Thymus (tissue), 11 donors: ENCODE measurements at regions not wholly inside any gene's neighbourhood (a gene's known extent, or its start where the extent isn't known, plus 50 kb on each side); places are given as distances from the start of the nearest gene placed in this dataset.

Source experiments
- DNase-seq, 9 donors: peaks; one replicate each; pipeline ENCODE4 v3.0.0-alpha.2; 2013; ENCODE audit warnings: low spot score in 9 of 9, low read depth in 6 of 9, missing footprints in 1 of 9
- H3K27ac ChIP-seq, 2 donors: one replicate each; pipeline ENCODE4 v1.5.1; 2013; ENCODE audit warnings: control low read depth in 1 of 2, low read depth in 1 of 2, low read length in 1 of 2, mild to moderate bottlenecking in 1 of 2, moderate library complexity in 1 of 2
- H3K27me3 ChIP-seq, 2 donors: one replicate each; pipeline ENCODE4 v1.5.1; 2013; ENCODE audit warnings: low read length in 1 of 2; ENCODE audit not compliant: control insufficient read depth in 2 of 2, insufficient read depth in 1 of 2
- H3K36me3 ChIP-seq, 2 donors: one replicate each; pipeline ENCODE4 v1.5.1; 2013; ENCODE audit warnings: low read length in 1 of 2, mild to moderate bottlenecking in 1 of 2, moderate library complexity in 1 of 2; ENCODE audit not compliant: control insufficient read depth in 2 of 2, insufficient read depth in 2 of 2
- H3K4me1 ChIP-seq, 2 donors: one replicate each; pipeline ENCODE4 v1.5.1; 2013; ENCODE audit warnings: low read length in 2 of 2; ENCODE audit not compliant: control insufficient read depth in 2 of 2, insufficient read depth in 2 of 2
- H3K4me3 ChIP-seq, 2 donors: one replicate each; pipeline ENCODE4 v1.5.1; 2013; ENCODE audit warnings: low read length in 2 of 2, control low read depth in 1 of 2, mild to moderate bottlenecking in 1 of 2
- H3K9me3 ChIP-seq, 2 donors: one replicate each; pipeline ENCODE4 v1.5.1; 2013; ENCODE audit warnings: low read length in 1 of 2, mild to moderate bottlenecking in 1 of 2; ENCODE audit not compliant: control insufficient read depth in 2 of 2, insufficient read depth in 1 of 2
- WGBS: extraction: QIAGEN DNeasy Blood & Tissue Kit; methylation state at CpG from one replicate; pipeline ENCODE4 v1.1.7; 2013; 5-methylcytosine and 5-hydroxymethylcytosine counted together
- donor health status: healthy.

DNA sequence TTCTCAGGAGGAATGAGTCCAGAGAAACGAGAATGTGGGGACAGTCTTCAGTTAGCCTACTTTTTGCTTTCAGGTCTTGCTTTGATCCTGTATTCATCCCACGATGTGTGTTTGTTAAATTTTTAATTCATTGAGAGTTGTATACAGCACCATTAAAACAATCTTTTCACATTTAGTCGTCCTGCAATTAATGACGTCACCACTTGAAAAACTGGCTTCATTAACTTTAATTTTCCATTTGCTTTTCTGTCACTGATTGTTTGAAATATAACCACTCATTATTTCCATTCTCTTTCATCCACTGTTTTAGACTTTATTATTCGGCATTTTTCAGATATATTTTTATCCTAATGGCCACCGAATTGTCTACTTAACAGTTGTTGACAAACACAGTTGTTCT, 146.9 kb downstream of the TFEC start:
- Histone ChIP-seq H3K4me3 (no peak overlapping the region), H3K27me3 (no peaks in the 10 kb centered on the region), H3K27ac (no peak overlapping the region), H3K9me3 (no peaks in the 10 kb centered on the region), H3K36me3 (no peaks in the 10 kb centered on the region), H3K4me1 (no peaks in the 10 kb centered on the region)
- WGBS, result 95% methylated on average over 6 of the region's 6 CpGs
- DNase-seq, result no peak

DNA sequence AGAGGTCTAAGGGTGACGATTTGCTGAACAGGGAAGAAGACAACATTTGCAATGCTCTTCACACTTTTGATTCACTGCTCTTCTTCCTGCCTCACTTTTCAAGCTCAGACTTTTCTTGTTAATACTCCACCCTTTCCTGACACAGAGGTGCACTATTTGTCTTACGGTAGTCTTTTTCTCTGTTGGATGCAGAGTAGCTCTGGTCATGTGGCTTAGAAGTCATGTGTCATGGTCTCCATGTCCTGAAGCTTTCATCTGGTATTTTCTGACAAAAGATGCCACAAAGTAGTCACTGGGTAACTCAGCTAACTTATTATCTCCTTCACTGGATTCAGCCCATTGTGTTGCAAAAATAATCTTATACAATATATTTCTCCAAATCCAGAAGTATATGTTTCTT, 149.1 kb downstream of the TFEC start:
- no peaks in the 10 kb centered on the region for H3K27me3 ChIP-seq
- H3K4me1 ChIP-seq, result no peaks in the 10 kb centered on the region
- DNase-seq, result no peak
- H3K36me3 ChIP-seq, result no peaks in the 10 kb centered on the region
- H3K4me3 ChIP-seq, result no peak overlapping the region
- 98% methylated on average over 2 of the region's 2 CpGs for WGBS
- H3K9me3 ChIP-seq, result no peaks in the 10 kb centered on the region
- no peak overlapping the region for H3K27ac ChIP-seq

DNA sequence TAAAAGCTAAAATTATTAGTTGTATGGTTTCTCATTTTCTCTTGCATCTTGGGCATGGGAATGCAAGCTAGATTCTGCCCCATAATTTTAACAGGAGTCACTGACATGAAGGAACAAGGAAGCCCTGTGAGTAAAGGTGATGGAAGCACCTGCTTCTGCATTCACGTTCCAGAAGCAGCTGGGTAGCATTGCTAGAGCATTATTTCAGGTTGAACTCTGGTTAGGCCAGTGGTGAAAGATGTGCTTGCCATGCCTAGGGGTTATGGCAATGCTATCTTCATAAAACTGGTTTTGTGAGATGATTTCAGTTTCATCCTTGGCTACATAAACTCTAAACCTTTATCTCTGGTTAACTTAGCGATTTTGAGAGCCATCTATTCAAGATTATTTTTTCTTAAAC, 151.4 kb downstream of the TFEC start:
- no peaks in the 10 kb centered on the region for H3K36me3 ChIP-seq
- H3K4me3 ChIP-seq, result no peak overlapping the region
- no peak overlapping the region for H3K27ac ChIP-seq
- no peak for DNase-seq
- H3K27me3 ChIP-seq, result no peaks in the 10 kb centered on the region
- H3K9me3 ChIP-seq, result no peaks in the 10 kb centered on the region
- 91% methylated on average over 2 of the region's 2 CpGs for WGBS
- H3K4me1 ChIP-seq, result no peaks in the 10 kb centered on the region

DNA sequence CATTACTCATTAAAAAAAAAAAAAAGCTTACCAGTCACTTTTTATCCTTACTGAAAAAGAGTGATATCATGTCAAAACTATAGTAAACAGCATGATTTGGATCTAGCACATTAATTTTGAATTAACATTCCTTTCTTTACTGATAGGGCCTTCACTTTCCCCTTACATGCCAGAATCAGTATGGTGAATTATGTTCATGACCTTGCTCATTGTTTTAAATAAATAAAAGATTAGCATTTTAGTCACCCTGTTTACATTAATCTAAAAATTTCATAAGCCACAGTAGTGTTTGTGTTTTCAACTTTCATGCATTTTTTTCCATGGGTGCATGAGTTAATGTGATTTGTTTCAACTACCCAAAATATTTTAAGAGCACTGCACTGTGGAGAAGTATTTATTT, 160.8 kb downstream of the TFEC start:
- Histone ChIP-seq H3K4me3 (no peak overlapping the region), H3K4me1 (no peaks in the 10 kb centered on the region), H3K36me3 (no peaks in the 10 kb centered on the region), H3K9me3 (no peaks in the 10 kb centered on the region), H3K27ac (no peak overlapping the region), H3K27me3 (no peaks in the 10 kb centered on the region)
- no peak for DNase-seq

DNA sequence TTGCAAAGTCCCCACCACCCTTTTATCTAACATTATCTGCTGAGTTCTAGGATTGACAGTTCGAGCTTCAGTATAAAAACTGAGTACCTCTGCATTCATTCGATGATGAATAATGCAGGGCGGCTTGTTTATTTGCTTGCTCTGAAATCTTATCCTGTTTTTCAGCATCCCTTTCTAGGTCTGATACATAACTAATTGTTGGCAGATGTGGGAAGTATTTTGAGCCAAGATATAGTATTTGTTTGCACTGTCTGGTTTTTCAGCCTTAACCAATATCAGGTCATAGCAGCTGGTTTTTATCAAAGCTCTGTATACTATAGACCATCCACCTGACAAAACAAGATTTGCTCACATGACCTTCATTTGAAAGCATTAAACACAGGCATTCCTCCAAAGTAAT, 161.4 kb downstream of the TFEC start:
- no peak overlapping the region for H3K4me3 ChIP-seq
- no peak for DNase-seq
- 93% methylated on average over 3 of the region's 3 CpGs for WGBS
- no peaks in the 10 kb centered on the region for H3K27me3 ChIP-seq
- H3K27ac ChIP-seq, result no peak overlapping the region
- H3K4me1 ChIP-seq, result no peaks in the 10 kb centered on the region
- H3K36me3 ChIP-seq, result no peaks in the 10 kb centered on the region
- no peaks in the 10 kb centered on the region for H3K9me3 ChIP-seq

DNA sequence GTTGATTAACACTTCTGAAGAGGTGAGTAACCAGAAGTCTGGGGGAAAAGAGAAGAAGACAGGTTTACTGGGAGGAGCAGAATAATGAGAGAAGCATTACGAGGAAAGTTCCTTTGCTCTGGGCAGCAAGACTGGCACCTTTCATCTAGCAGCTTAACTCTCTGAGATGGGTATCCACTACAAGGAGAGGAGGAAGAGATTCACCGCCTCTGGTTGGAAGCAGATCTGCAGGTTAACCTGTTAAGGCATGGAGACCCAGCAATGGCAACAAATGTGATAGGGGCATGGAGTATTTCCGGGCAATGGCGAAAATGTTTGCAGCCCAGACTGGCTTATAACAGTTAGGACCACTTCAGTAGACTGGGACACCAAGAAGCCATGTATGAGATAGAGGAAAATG, 162.2 kb downstream of the TFEC start:
- H3K4me1 ChIP-seq, result no peaks in the 10 kb centered on the region
- no peak overlapping the region for H3K27ac ChIP-seq
- H3K9me3 ChIP-seq, result no peaks in the 10 kb centered on the region
- DNase-seq, result no peak
- no peaks in the 10 kb centered on the region for H3K36me3 ChIP-seq
- H3K4me3 ChIP-seq, result no peak overlapping the region
- H3K27me3 ChIP-seq, result no peaks in the 10 kb centered on the region
- 96% methylated on average over 4 of the region's 4 CpGs for WGBS

DNA sequence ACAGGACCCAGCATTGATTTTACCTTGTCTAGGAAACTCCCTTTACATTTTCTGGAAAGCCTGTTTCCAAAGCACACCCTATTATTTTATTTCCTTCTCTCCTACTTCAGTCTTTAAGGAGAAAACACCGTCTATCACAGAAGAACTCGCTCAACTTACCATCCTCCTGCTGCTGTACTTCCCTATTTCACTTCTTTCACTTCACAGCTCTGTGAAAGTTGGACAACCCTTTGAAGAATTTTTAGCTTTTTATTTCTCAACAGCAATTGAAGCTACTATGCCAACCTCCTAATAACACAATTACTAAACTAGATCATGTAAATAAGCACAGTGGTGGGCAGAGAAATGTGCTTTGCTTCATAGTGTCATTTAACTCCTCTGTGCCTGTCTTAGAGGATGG, 166.5 kb downstream of the TFEC start:
- no peaks in the 10 kb centered on the region for H3K4me1 ChIP-seq
- H3K4me3 ChIP-seq, result no peak overlapping the region
- WGBS, result 21% methylated on average over 2 of the region's 2 CpGs
- no peak overlapping the region for H3K27ac ChIP-seq
- DNase-seq, result no peak
- H3K27me3 ChIP-seq, result no peaks in the 10 kb centered on the region
- no peaks in the 10 kb centered on the region for H3K9me3 ChIP-seq
- no peaks in the 10 kb centered on the region for H3K36me3 ChIP-seq

DNA sequence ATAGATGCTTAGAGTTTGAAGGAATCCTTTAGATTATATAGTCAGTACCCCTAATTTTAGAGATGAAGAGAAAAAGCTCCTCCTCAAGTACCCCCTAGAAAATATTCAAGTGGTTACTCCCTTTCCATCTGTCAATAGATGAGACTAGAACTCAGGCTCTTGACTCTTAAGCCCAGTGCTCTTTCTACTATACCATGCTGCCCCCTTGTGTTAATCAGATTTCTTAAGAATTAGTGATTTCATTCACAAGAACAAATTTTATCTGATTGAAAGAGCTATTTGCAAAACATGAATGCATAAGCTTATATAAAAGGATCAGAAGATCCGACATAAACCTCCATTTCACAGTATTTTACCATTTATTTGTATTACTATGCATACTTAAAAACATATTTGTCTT, 179.3 kb downstream of the TFEC start:
- peak in 1 of 9 donors; percentile 2 for DNase-seq
- H3K9me3 ChIP-seq, result no peaks in the 10 kb centered on the region
- no peaks in the 10 kb centered on the region for H3K4me1 ChIP-seq
- H3K36me3 ChIP-seq, result no peaks in the 10 kb centered on the region
- WGBS, result 94% methylated on average over 1 of the region's 1 CpG
- H3K4me3 ChIP-seq, result no peak overlapping the region
- no peak overlapping the region for H3K27ac ChIP-seq
- H3K27me3 ChIP-seq, result no peaks in the 10 kb centered on the region

DNA sequence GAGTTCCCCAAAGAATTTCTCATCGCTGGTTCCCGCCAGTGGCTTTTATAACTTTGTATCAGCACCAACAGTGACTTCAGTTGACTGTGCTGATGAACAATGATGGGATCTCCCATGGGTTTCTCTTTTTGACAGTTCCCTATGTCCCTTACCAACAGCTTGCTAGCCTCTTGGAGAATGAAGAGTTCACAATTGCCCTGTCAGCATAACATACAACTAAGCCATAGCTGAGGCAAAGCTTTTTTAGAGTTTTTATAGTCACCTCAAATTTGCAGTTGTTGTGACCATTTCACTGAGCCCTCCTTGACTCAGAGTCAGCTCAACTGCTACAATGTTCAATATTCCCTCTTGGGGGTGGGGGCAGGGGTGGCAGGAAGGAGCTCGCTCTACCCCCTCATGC, 179.8 kb downstream of the TFEC start:
- Histone ChIP-seq H3K27ac (no peak overlapping the region), H3K27me3 (no peaks in the 10 kb centered on the region), H3K36me3 (no peaks in the 10 kb centered on the region), H3K4me1 (no peaks in the 10 kb centered on the region), H3K4me3 (no peak overlapping the region), H3K9me3 (no peaks in the 10 kb centered on the region)
- 84% methylated on average over 3 of the region's 3 CpGs for WGBS
- DNase-seq, result no peak

DNA sequence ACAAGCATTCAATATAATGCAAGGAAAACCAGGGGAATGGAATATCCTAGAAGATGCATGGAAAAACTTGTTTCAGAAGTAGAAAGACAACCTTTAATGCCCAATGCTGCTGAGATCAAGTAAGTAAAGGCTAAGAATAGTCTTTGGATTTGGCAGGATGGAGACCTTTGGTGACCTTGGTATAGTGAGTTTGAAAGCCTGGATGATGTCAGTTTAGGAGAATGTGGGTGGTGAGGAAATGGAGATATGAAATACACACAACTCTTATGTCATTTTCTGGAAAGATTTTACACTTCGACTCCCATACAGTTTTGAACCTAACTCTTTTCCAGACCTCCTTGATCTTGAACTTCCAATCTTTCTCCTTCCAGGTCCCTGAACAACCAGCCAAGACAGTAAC, 185.7 kb downstream of the TFEC start:
- Histone ChIP-seq H3K27me3 (no peaks in the 10 kb centered on the region), H3K4me3 (no peak overlapping the region), H3K27ac (no peak overlapping the region), H3K36me3 (no peaks in the 10 kb centered on the region), H3K4me1 (no peaks in the 10 kb centered on the region), H3K9me3 (no peaks in the 10 kb centered on the region)
- 91% methylated on average over 1 of the region's 1 CpG for WGBS
- DNase-seq, result no peak
